AG04450 (cell line): ENCODE measurements at regions not wholly inside any gene's neighbourhood (a gene's known extent, or its start where the extent isn't known, plus 50 kb on each side); places are given as distances from the start of the nearest gene placed in this dataset.
"Not testable (repeated sequence)": the region's sequence is repeated elsewhere in the genome, so short reads cannot be mapped to it uniquely, and the experiment has no call there.

Source experiments
- CTCF ChIA-PET: fragments of 300-600, 350-600 bp; formaldehyde crosslinking; extraction: SDS; loops from one replicate; lab custom pipeline; 2022; ENCODE audit warnings: antibody characterized with exemption, inconsistent platforms; lab: Charles Lee
- POLR2A ChIA-PET: fragments of 350-600 bp; formaldehyde crosslinking; extraction: SDS; loops from one replicate; lab custom pipeline; 2021; ENCODE audit warnings: antibody characterized with exemption, inconsistent platforms; lab: Yijun Ruan, JAX
- DNase-seq: peaks from one replicate; pipeline ENCODE4 v3.0.0-alpha.2; 2011; ENCODE audit warnings: low read depth, low spot score
- H3K27ac ChIP-seq: one replicate; pipeline ENCODE4 v1.5.1; 2012; ENCODE audit warnings: low read depth, low read length, control low read depth
- H3K27me3 ChIP-seq: one replicate; pipeline ENCODE4 v1.6.0; 2012; ENCODE audit warnings: low read length; ENCODE audit not compliant: control insufficient read depth, insufficient read depth
- H3K4me3 ChIP-seq: 2 replicates; pipeline ENCODE4 v1.5.1; 2011; ENCODE audit warnings: mild to moderate bottlenecking, low read depth, low read length, control low read depth
- H3K9me3 ChIP-seq: 2 replicates; pipeline ENCODE4 v1.5.1; 2012; ENCODE audit warnings: low read length; ENCODE audit not compliant: control insufficient read depth, insufficient read depth
- TF ChIP-seq, protein P1 (sequence below): IDR thresholded peaks from 2 replicates; pipeline ENCODE4 v1.5.1; 2011; ENCODE audit warnings: low read depth, low read length, control low read depth, inconsistent platforms

DNA sequence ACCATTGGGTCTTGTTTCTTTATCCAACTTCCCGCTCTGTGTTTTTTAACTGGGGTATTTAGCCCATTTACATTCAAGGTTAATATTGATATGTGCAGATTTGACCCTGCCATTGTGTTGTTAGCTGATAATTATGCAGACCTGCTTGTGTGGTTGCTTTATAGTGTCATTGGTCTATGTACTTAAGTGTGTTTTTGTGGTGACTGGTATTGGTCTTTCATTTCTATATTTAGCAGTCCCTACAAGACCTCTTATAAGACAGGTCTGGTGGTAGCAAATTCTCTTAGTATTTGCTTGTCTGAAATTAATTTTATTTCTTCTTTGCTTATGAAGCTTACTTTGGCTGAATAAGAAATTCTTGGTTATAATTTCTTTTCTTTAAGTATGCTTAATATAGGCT, 698.1 kb downstream of the DTWD2 start:
- POLR2A ChIA-PET: no interaction called here
- no peak overlapping the region for H3K4me3 ChIP-seq
- DNase-seq: no peak
- no peaks in the 10 kb centered on the region for H3K27me3 ChIP-seq
- CTCF ChIA-PET: no interaction called here
- TF ChIP-seq, protein P1, sequence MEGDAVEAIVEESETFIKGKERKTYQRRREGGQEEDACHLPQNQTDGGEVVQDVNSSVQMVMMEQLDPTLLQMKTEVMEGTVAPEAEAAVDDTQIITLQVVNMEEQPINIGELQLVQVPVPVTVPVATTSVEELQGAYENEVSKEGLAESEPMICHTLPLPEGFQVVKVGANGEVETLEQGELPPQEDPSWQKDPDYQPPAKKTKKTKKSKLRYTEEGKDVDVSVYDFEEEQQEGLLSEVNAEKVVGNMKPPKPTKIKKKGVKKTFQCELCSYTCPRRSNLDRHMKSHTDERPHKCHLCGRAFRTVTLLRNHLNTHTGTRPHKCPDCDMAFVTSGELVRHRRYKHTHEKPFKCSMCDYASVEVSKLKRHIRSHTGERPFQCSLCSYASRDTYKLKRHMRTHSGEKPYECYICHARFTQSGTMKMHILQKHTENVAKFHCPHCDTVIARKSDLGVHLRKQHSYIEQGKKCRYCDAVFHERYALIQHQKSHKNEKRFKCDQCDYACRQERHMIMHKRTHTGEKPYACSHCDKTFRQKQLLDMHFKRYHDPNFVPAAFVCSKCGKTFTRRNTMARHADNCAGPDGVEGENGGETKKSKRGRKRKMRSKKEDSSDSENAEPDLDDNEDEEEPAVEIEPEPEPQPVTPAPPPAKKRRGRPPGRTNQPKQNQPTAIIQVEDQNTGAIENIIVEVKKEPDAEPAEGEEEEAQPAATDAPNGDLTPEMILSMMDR: no peak
- no peak overlapping the region for H3K27ac ChIP-seq
- peaks cover 4% of the 10 kb centered on the region for H3K9me3 ChIP-seq

GRCh38 chr5:118284230-118284629, 704.1 kb downstream of the DTWD2 start:
- CTCF ChIA-PET, H3K4me3 ChIP-seq, POLR2A ChIA-PET, H3K27me3 ChIP-seq, H3K27ac ChIP-seq, DNase-seq: not testable (repeated sequence)
- peaks cover 11% of the 10 kb centered on the region for H3K9me3 ChIP-seq

GRCh38 chr5:118282480-118283038, 705.8 kb downstream of the DTWD2 start:
- DNase-seq, POLR2A ChIA-PET, CTCF ChIA-PET, H3K4me3 ChIP-seq, H3K27me3 ChIP-seq, H3K27ac ChIP-seq: not testable (repeated sequence)
- peaks cover 11% of the 10 kb centered on the region for H3K9me3 ChIP-seq

GRCh38 chr5:118279540-118280294, 708.6 kb downstream of the DTWD2 start:
- ChIA-PET POLR2A (no interaction called here), CTCF (no interaction called here)
- Histone ChIP-seq H3K4me3 (no peak overlapping the region), H3K27me3 (no peaks in the 10 kb centered on the region), H3K9me3 (peaks cover 9% of the 10 kb centered on the region; the same call in 1 of the 2 replicates), H3K27ac (no peak overlapping the region)
- TF ChIP-seq, protein P1: no peak
- DNase-seq: no peak

DNA sequence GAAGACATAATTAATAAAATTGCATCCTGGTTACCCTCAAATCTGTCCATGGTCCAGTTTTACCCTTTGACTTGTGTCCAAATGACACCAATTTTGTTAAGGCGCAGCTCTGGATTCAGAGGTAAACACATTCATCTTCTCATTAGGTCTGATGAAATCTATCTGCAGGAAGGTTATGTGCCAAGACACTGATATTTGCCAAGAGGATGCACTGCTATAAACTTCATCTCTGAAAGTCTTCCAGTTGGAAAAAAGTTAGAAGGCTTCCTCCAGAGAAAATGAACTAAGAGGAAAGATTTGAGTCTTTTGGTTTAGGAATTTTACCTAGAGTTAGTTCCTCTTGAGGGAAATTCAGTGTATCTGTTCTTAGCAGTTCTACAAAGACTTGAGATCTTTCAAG, 717.8 kb downstream of the DTWD2 start:
- no peaks in the 10 kb centered on the region for H3K27me3 ChIP-seq
- ChIA-PET POLR2A (no interaction called here), CTCF (no interaction called here)
- DNase-seq: no peak
- TF ChIP-seq, protein P1: no peak
- no peak overlapping the region for H3K27ac ChIP-seq
- H3K4me3 ChIP-seq: no peak overlapping the region
- no peaks in the 10 kb centered on the region; the same call in 1 of the 2 replicates for H3K9me3 ChIP-seq

GRCh38 chr5:118258223-118258622, 730.1 kb downstream of the DTWD2 start:
- no peak for DNase-seq
- H3K27me3 ChIP-seq: no peaks in the 10 kb centered on the region
- no peak overlapping the region for H3K4me3 ChIP-seq
- ChIA-PET CTCF (no interaction called here), POLR2A (no interaction called here)
- TF ChIP-seq, protein P1: no peak
- H3K27ac ChIP-seq: no peak overlapping the region
- no peaks in the 10 kb centered on the region for H3K9me3 ChIP-seq
